Psoas muscle (tissue), 7 donors: ENCODE measurements at regions not wholly inside any gene's neighbourhood (a gene's known extent, or its start where the extent isn't known, plus 50 kb on each side); places are given as distances from the start of the nearest gene placed in this dataset.

Experiments used
- ATAC-seq, 4 donors: fragments of 200-7000 bp; cut with Tn5 transposase; one replicate each; pipeline ENCODE4 v1.9.1; 2020; ENCODE audit warnings: moderate library complexity in 3 of 4, mild to moderate bottlenecking in 2 of 4
- DNase-seq, 2 donors: peaks; one replicate each; pipeline ENCODE4 v3.0.0-alpha.2; 2020
- H3K27ac ChIP-seq: fragments of 200-600 bp; one replicate; pipeline ENCODE4 v1.8.0; 2022
- H3K27me3 ChIP-seq, 3 donors: fragments of 200-600 bp in 1 of 3; one replicate each; pipeline versions ENCODE4 v1.6.1 to v1.8.0; 2013 to 2022; ENCODE audit warnings: low read length in 2 of 3, mild to moderate bottlenecking in 2 of 3, moderate library complexity in 1 of 3; ENCODE audit not compliant: insufficient read depth in 3 of 3
- H3K36me3 ChIP-seq, 2 donors: fragments of 200-600 bp in 1 of 2; one replicate each; pipeline versions ENCODE4 v1.6.1 to v1.8.0; 2013 to 2022; ENCODE audit warnings: low read depth in 1 of 2, mild to moderate bottlenecking in 1 of 2, moderate library complexity in 1 of 2; ENCODE audit not compliant: insufficient read depth in 1 of 2
- H3K4me1 ChIP-seq: fragments of 200-600 bp; one replicate; pipeline ENCODE4 v1.8.0; 2022
- H3K4me3 ChIP-seq: fragments of 200-600 bp; one replicate; pipeline ENCODE4 v1.8.0; 2022; ENCODE audit warnings: mild to moderate bottlenecking
- H3K9me3 ChIP-seq: fragments of 200-600 bp; one replicate; pipeline ENCODE4 v1.8.0; 2022
- CTCF ChIP-seq: fragments of 200-600 bp; IDR thresholded peaks from one replicate; pipeline ENCODE4 v1.8.0; 2022; ENCODE audit warnings: antibody characterized with exemption
- WGBS, 3 donors: extraction: QIAGEN DNeasy Blood & Tissue Kit; methylation state at CpG; one replicate each; pipeline versions ENCODE4 v1.1.6 to v1.1.7; 2013; 5-methylcytosine and 5-hydroxymethylcytosine counted together
- intact Hi-C, 2 donors: fragments of 100-400 bp; cut with DNase I; formaldehyde crosslinking; loops; one replicate each; pipeline versions ENCODE4 v1.11.0 to v1.14.2; 2022
- donor health status: healthy with polysubstance abuse.
- donor health status: DM: no; HTN: no; CAD: no; lungs with moderate emphysema.
- donor health status: Bipolar disorder and iron deficiency.
- donor health status: healthy.
- donor health status: DM: yes; HTN: yes; CAD: no.
- donor health status: DM: no; HTN: no; CAD: no.
- donor health status: DM: yes; HTN: yes; CAD: no.

GRCh38 chr9:23636199-23636598 is 189.8 kb downstream of the ELAVL2 start:
- Histone ChIP-seq H3K9me3 (no peaks in the 10 kb centered on the region), H3K4me1 (no peaks in the 10 kb centered on the region), H3K27ac (no peak overlapping the region), H3K4me3 (no peak overlapping the region), H3K27me3 (no peaks in the 10 kb centered on the region), H3K36me3 (no peaks in the 10 kb centered on the region)
- DNase-seq (no peak), ATAC-seq (no peak)
- WGBS, 3 donors: 77 to 91% (median 83%) methylated on average over 2 of the region's 2 CpGs
- TF ChIP-seq CTCF: no peak
- intact Hi-C loops: no loop called here

GRCh38 chr9:23638011-23638410 is 188.0 kb downstream of the ELAVL2 start:
- no peak overlapping the region for H3K27ac ChIP-seq
- H3K4me3 ChIP-seq: no peak overlapping the region
- ATAC-seq: no peak
- H3K4me1 ChIP-seq: no peaks in the 10 kb centered on the region
- intact Hi-C loops: no loop called here
- H3K9me3 ChIP-seq: no peaks in the 10 kb centered on the region
- H3K27me3 ChIP-seq: no peaks in the 10 kb centered on the region
- no peaks in the 10 kb centered on the region for H3K36me3 ChIP-seq
- DNase-seq: no peak
- no peak for TF ChIP-seq CTCF
- WGBS, 3 donors: 92 to 94% (median 94%) methylated on average over 3 of the region's 3 CpGs

- H3K9me3 ChIP-seq: no peaks in the 10 kb centered on the region
- no peaks in the 10 kb centered on the region for H3K4me1 ChIP-seq
- no peaks in the 10 kb centered on the region for H3K27me3 ChIP-seq
- H3K27ac ChIP-seq: no peak overlapping the region
- ATAC-seq (no peak), DNase-seq (no peak)
- TF ChIP-seq CTCF: no peak
- H3K4me3 ChIP-seq: no peak overlapping the region
- no peaks in the 10 kb centered on the region for H3K36me3 ChIP-seq
- intact Hi-C loops: no loop called here
- 94 to 96% (median 95%) methylated on average over 4 of the region's 4 CpGs for WGBS, 3 donors
These were observed 187.1 kb downstream of the ELAVL2 start for GRCh38 chr9:23638837-23639426.
